Loucy (cell line): ENCODE measurements at regions not wholly inside any gene's neighbourhood (a gene's known extent, or its start where the extent isn't known, plus 50 kb on each side); places are given as distances from the start of the nearest gene placed in this dataset.

Source experiments
- H2AFZ ChIP-seq: fragments of 200-600 bp; sonication (generic); 2 replicates; pipeline ENCODE4 v1.6.0; 2016; ENCODE audit warnings: antibody characterized with exemption, mild to moderate bottlenecking, low read length, moderate library complexity
- H3F3A ChIP-seq: fragments of 200-600 bp; 2 replicates; pipeline ENCODE4 v1.6.0; 2016; ENCODE audit warnings: antibody characterized with exemption, low read depth, mild to moderate bottlenecking
- H3K27me3 ChIP-seq: fragments of 200-600 bp; sonication (generic); 2 replicates; pipeline ENCODE4 v1.6.1; 2014; ENCODE audit warnings: low read length, mild to moderate bottlenecking; ENCODE audit not compliant: insufficient read depth, poor library complexity, severe bottlenecking
- H3K36me3 ChIP-seq: fragments of 200-600 bp; sonication (generic); 2 replicates; pipeline ENCODE4 v1.6.1; 2016; ENCODE audit warnings: low read length; ENCODE audit not compliant: insufficient read depth
- H3K4me1 ChIP-seq: fragments of 200-600 bp; sonication (generic); 2 replicates; pipeline ENCODE4 v1.5.1; 2014; ENCODE audit warnings: low read length, mild to moderate bottlenecking; ENCODE audit not compliant: insufficient read depth, poor library complexity, severe bottlenecking
- H3K4me2 ChIP-seq: fragments of 200-600 bp; sonication (generic); 2 replicates; pipeline ENCODE4 v1.6.0; 2014; ENCODE audit warnings: antibody characterized with exemption, low read length, low read depth, mild to moderate bottlenecking; ENCODE audit not compliant: poor library complexity, severe bottlenecking
- H3K4me3 ChIP-seq: fragments of 200-600 bp; sonication (generic); 2 replicates; pipeline ENCODE4 v1.5.1; 2014; ENCODE audit warnings: low read length, mild to moderate bottlenecking, mixed read lengths; ENCODE audit not compliant: poor library complexity, severe bottlenecking
- H3K79me2 ChIP-seq: fragments of 200-600 bp; sonication (generic); 2 replicates; pipeline ENCODE4 v1.6.1; 2014; ENCODE audit warnings: low read length; ENCODE audit not compliant: insufficient read depth
- H3K9ac ChIP-seq: fragments of 200-600 bp; sonication (generic); 2 replicates; pipeline ENCODE4 v1.6.0; 2014; ENCODE audit warnings: mild to moderate bottlenecking, low read depth, low read length, moderate library complexity; ENCODE audit not compliant: poor library complexity, severe bottlenecking
- H3K9me2 ChIP-seq: fragments of 200-600 bp; sonication (generic); replicated peaks from 2 replicates; pipeline ENCODE4 v1.6.1; 2016; ENCODE audit warnings: low read depth, low read length, mixed read lengths
- H3K9me3 ChIP-seq: fragments of 200-600 bp; sonication (generic); 2 replicates; pipeline ENCODE4 v1.6.1; 2014; ENCODE audit warnings: mild to moderate bottlenecking, antibody characterized with exemption, low read length, low read depth; ENCODE audit not compliant: insufficient read depth
- H4K20me1 ChIP-seq: fragments of 200-600 bp; sonication (generic); 2 replicates; pipeline ENCODE4 v1.6.0; 2014; ENCODE audit warnings: antibody characterized with exemption, low read length, mild to moderate bottlenecking; ENCODE audit not compliant: insufficient read depth, poor library complexity, severe bottlenecking
- EZH2phosphoT487 ChIP-seq: fragments of 200-600 bp; IDR thresholded peaks from 2 replicates; pipeline ENCODE4 v1.6.1; 2018; ENCODE audit warnings: antibody characterized with exemption, mild to moderate bottlenecking, moderate library complexity, borderline replicate concordance
- TF ChIP-seq, protein P1 (sequence below): fragments of 200-600 bp; sonication (generic); conservative IDR thresholded peaks from 2 replicates; pipeline ENCODE4 v1.5.1; 2014; ENCODE audit warnings: mild to moderate bottlenecking, antibody characterized with exemption, low read length

DNA sequence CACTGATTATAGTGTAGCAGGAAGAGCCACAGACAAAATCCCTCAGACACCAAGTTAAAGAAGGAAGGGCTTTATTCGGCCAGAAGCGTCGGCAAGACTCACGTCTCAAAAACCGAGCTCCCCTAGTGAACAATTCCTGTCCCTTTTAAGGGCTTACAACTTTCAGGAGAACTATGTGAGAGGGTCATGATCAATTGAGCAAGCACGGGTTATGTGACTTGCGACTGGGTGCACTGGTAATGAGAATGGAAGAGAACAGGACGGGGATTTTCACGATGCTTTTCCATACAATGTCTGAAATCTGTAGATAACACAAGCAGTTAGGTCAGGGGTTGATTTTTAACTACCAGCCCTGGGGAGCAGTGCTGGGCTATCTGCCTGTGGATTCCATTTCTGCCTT, 116.7 kb downstream of the MFAP3L start:
- TF ChIP-seq EZH2phosphoT487: no peak
- TF ChIP-seq, protein P1, sequence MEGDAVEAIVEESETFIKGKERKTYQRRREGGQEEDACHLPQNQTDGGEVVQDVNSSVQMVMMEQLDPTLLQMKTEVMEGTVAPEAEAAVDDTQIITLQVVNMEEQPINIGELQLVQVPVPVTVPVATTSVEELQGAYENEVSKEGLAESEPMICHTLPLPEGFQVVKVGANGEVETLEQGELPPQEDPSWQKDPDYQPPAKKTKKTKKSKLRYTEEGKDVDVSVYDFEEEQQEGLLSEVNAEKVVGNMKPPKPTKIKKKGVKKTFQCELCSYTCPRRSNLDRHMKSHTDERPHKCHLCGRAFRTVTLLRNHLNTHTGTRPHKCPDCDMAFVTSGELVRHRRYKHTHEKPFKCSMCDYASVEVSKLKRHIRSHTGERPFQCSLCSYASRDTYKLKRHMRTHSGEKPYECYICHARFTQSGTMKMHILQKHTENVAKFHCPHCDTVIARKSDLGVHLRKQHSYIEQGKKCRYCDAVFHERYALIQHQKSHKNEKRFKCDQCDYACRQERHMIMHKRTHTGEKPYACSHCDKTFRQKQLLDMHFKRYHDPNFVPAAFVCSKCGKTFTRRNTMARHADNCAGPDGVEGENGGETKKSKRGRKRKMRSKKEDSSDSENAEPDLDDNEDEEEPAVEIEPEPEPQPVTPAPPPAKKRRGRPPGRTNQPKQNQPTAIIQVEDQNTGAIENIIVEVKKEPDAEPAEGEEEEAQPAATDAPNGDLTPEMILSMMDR: no peak
- Histone ChIP-seq H2AFZ (no peak overlapping the region), H3K9me2 (no peaks in the 10 kb centered on the region)

DNA sequence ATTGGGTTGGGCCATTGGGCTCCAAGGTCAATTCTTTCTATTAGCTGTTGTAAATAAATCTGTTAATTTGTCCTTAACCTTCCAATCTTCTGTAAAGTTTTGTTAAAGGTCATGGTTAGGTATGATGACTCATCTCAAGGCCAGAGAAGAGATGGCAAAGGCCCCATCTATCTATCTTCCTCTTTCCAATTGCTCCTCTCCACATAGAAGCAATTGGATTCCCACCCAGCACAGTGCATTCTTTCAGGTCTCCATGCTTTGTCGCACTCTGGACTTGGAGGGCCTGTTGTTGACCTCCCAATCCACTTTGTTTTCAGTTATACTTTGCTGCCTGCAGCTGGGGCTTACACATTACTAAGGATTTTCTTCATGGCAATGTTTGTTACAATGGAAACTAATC, 118.5 kb downstream of the MFAP3L start:
- H3K36me3 ChIP-seq: no peaks in the 10 kb centered on the region
- H3K4me3 ChIP-seq: no peak overlapping the region
- H3K79me2 ChIP-seq: no peaks in the 10 kb centered on the region
- no peak overlapping the region for H2AFZ ChIP-seq
- H3F3A ChIP-seq: no peaks in the 10 kb centered on the region
- no peaks in the 10 kb centered on the region for H4K20me1 ChIP-seq
- H3K4me2 ChIP-seq: no peak overlapping the region
- H3K9me2 ChIP-seq: no peaks in the 10 kb centered on the region
- no peak overlapping the region for H3K9ac ChIP-seq
- TF ChIP-seq EZH2phosphoT487: no peak
- TF ChIP-seq, protein P1: no peak
- no peaks in the 10 kb centered on the region for H3K9me3 ChIP-seq
- no peaks in the 10 kb centered on the region for H3K4me1 ChIP-seq
- H3K27me3 ChIP-seq: no peaks in the 10 kb centered on the region

More for the DNA sequence above, 116.7 kb downstream of the MFAP3L start:
- Histone ChIP-seq H3K79me2 (no peaks in the 10 kb centered on the region), H3K4me3 (no peak overlapping the region), H3K9me3 (no peaks in the 10 kb centered on the region), H3K36me3 (no peaks in the 10 kb centered on the region), H3K4me1 (no peaks in the 10 kb centered on the region), H3K9ac (no peak overlapping the region), H3F3A (no peaks in the 10 kb centered on the region), H3K27me3 (no peaks in the 10 kb centered on the region), H3K4me2 (no peak overlapping the region), H4K20me1 (no peaks in the 10 kb centered on the region)

DNA sequence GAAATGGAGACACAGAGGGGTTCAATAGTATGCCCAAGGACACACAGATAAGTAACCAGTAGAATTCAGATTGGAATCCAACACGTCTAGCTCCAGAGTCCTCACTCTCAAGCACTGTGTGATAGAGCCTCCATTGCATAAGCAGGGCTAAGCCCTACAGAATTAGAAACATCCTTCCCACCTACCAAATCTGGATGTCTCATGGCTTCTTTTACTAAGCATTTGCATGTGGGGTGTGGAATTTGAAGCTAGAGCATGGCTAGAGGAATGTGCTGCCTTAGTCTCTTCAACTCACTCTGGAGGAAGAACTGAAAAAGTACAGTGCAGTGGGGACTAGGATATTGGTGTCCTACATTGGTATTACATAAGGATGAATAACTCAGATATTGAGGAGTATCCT, 119.4 kb downstream of the MFAP3L start:
- no peaks in the 10 kb centered on the region for H3K27me3 ChIP-seq
- no peaks in the 10 kb centered on the region for H4K20me1 ChIP-seq
- no peaks in the 10 kb centered on the region for H3K9me3 ChIP-seq
- no peak overlapping the region for H3K4me3 ChIP-seq
- H3K79me2 ChIP-seq: no peaks in the 10 kb centered on the region
- TF ChIP-seq, protein P1: no peak
- no peak for TF ChIP-seq EZH2phosphoT487
- no peak overlapping the region for H2AFZ ChIP-seq
- H3K9me2 ChIP-seq: no peaks in the 10 kb centered on the region
- no peak overlapping the region for H3K4me2 ChIP-seq
- H3K4me1 ChIP-seq: no peaks in the 10 kb centered on the region
- no peaks in the 10 kb centered on the region for H3K36me3 ChIP-seq
- H3K9ac ChIP-seq: no peak overlapping the region
- H3F3A ChIP-seq: no peaks in the 10 kb centered on the region
